HCT116 (cell line): ENCODE measurements at regions not wholly inside any gene's neighbourhood (a gene's known extent, or its start where the extent isn't known, plus 50 kb on each side); places are given as distances from the start of the nearest gene placed in this dataset.

Experiments used
- ATAC-seq: fragments of 200-7000 bp; cut with Tn5 transposase; 2 replicates; pipeline ENCODE4 v1.9.1; 2020; ENCODE audit warnings: mild to moderate bottlenecking, moderate library complexity
- BruUV-seq: library from RNA; stranded (reverse); fragments of 400-500 nt; replicated peaks from 2 replicates; lab custom pipeline; 2021; lab: Mats Ljungman, UMichigan
- CTCF ChIA-PET: fragments of 300-600 bp; sonication (Branson Sonifier 250); formaldehyde crosslinking; loops from one replicate; lab custom pipeline; 2021; ENCODE audit warnings: antibody characterized with exemption; lab: Charles Lee
- POLR2A ChIA-PET: fragments of 300-600, 350-600 bp; sonication (Branson Sonifier 250); formaldehyde crosslinking; loops from one replicate; lab custom pipeline; 2021; ENCODE audit warnings: antibody characterized with exemption; lab: Charles Lee
- RAD21 ChIA-PET, 2 experiments: fragments of 300-600 bp; sonication (Branson Sonifier 250); formaldehyde crosslinking; loops; one replicate each; lab custom pipeline; 2023; ENCODE audit warnings: low total read pairs in 2 of 2; ENCODE audit not compliant: uncharacterized antibody in 2 of 2, unreplicated experiment in 2 of 2, low non-redundant PET in 1 of 2; lab: Charles Lee
- DNase-seq: peaks from one replicate; pipeline ENCODE4 v3.0.0-alpha.2; 2010; ENCODE audit warnings: low read depth, low spot score
- H2AFZ ChIP-seq: fragments of 200-600 bp; shearing (Covaris generic), sonication (generic); 2 replicates; pipeline ENCODE4 v1.6.1; 2017; ENCODE audit warnings: low read depth, mixed run types, mixed read lengths, antibody characterized with exemption, low read length; ENCODE audit not compliant: poor library complexity, severe bottlenecking
- H3K27ac ChIP-seq: 2 replicates; pipeline ENCODE4 v1.5.1; 2012; ENCODE audit warnings: low read depth, low read length
- H3K27me3 ChIP-seq: fragments of 200-600 bp; sonication (generic); 2 replicates; pipeline ENCODE4 v1.6.1; 2016; ENCODE audit warnings: mixed run types, low read length, mixed read lengths; ENCODE audit not compliant: insufficient read depth
- H3K36me3 ChIP-seq, 2 experiments: fragments of 200-500 bp in 1 of 2; fragments of 200-600 bp in 1 of 2; sonication (Bioruptor generic) in 1 of 2; sonication (generic) in 1 of 2; 2 replicates each; pipeline versions ENCODE4 v1.5.1 to v1.6.1; 2014 to 2016; ENCODE audit warnings: low read length in 2 of 2, inconsistent platforms in 1 of 2, mixed read lengths in 1 of 2, mixed run types in 1 of 2; ENCODE audit not compliant: insufficient read depth in 2 of 2, control insufficient read depth in 1 of 2
- H3K4me1 ChIP-seq, 2 experiments: fragments of 200-600 bp in 1 of 2; sonication (generic) in 1 of 2; 2 replicates each; pipeline versions ENCODE4 v1.5.1 to v1.6.1; 2012 to 2017; ENCODE audit warnings: low read length in 2 of 2, inconsistent platforms in 1 of 2, mild to moderate bottlenecking in 1 of 2, mixed read lengths in 1 of 2, mixed run types in 1 of 2, moderate library complexity in 1 of 2; ENCODE audit not compliant: insufficient read depth in 2 of 2, control insufficient read depth in 1 of 2
- H3K4me2 ChIP-seq: fragments of 200-600 bp; sonication (generic); 2 replicates; pipeline ENCODE4 v1.6.1; 2017; ENCODE audit warnings: mixed run types, low read length, mixed read lengths
- H3K4me3 ChIP-seq, 2 experiments: fragments of 200-600 bp in 1 of 2; sonication (generic) in 1 of 2; replicated peaks in 1 of 2; 2 replicates each; pipeline ENCODE4 v1.5.1; 2011 to 2016; ENCODE audit warnings: low read length in 2 of 2, control low read depth in 1 of 2, low read depth in 1 of 2, mild to moderate bottlenecking in 1 of 2, mixed read lengths in 1 of 2, mixed run types in 1 of 2
- H3K79me2 ChIP-seq: fragments of 200-600 bp; sonication (generic); 2 replicates; pipeline ENCODE4 v1.6.1; 2017; ENCODE audit warnings: mild to moderate bottlenecking, mixed run types, low read length, moderate library complexity, mixed read lengths; ENCODE audit not compliant: insufficient read depth
- H3K9ac ChIP-seq: fragments of 200-600 bp; sonication (generic); 2 replicates; pipeline ENCODE4 v1.6.1; 2016; ENCODE audit warnings: low read length, mixed read lengths
- H3K9me2 ChIP-seq: fragments of 200-600 bp; sonication (generic), shearing (Covaris generic); 2 replicates; pipeline ENCODE4 v1.6.1; 2017; ENCODE audit warnings: mixed run types, mild to moderate bottlenecking, moderate library complexity; ENCODE audit not compliant: insufficient read depth
- H3K9me3 ChIP-seq, 2 experiments: fragments of 200-500 bp in 1 of 2; fragments of 200-600 bp in 1 of 2; sonication (Bioruptor generic) in 1 of 2; sonication (generic) in 1 of 2; 2 replicates each; pipeline ENCODE4 v1.6.1; 2014 to 2017; ENCODE audit warnings: low read length in 2 of 2, mixed read lengths in 2 of 2, inconsistent platforms in 1 of 2, low read depth in 1 of 2, mild to moderate bottlenecking in 1 of 2, mixed run types in 1 of 2, moderate library complexity in 1 of 2; ENCODE audit not compliant: control insufficient read depth in 1 of 2, insufficient read depth in 1 of 2
- H4K20me1 ChIP-seq: fragments of 200-600 bp; sonication (generic), shearing (Covaris generic); 2 replicates; pipeline ENCODE4 v1.6.1; 2017; ENCODE audit warnings: mixed run types, mild to moderate bottlenecking, moderate library complexity; ENCODE audit not compliant: insufficient read depth
- ATF3 ChIP-seq: IDR thresholded peaks from 2 replicates; pipeline ENCODE4 v1.6.1; 2012
- CBX3 ChIP-seq: IDR thresholded peaks from 2 replicates; pipeline ENCODE4 v1.6.1; 2012; ENCODE audit warnings: low read depth
- CTCF ChIP-seq, 3 experiments: fragments of 200-600 bp in 1 of 3; sonication (generic) in 1 of 3; IDR thresholded peaks in 2 of 3; conservative IDR thresholded peaks in 1 of 3; 2 replicates each; pipeline ENCODE4 v1.5.1; 2012 to 2017; ENCODE audit warnings: low read depth in 2 of 3, low read length in 2 of 3, antibody characterized with exemption in 1 of 3, borderline replicate concordance in 1 of 3, control low read depth in 1 of 3, mild to moderate bottlenecking in 1 of 3, mixed read lengths in 1 of 3, mixed run types in 1 of 3, moderate library complexity in 1 of 3; ENCODE audit not compliant: insufficient read depth in 1 of 3
- EGR1 ChIP-seq: IDR thresholded peaks from 2 replicates; pipeline ENCODE4 v1.6.1; 2012; ENCODE audit warnings: low read depth
- ELF1 ChIP-seq: IDR thresholded peaks from 2 replicates; pipeline ENCODE4 v1.6.1; 2012; ENCODE audit warnings: low read depth, borderline replicate concordance
- EZH2phosphoT487 ChIP-seq: fragments of 200-600 bp; IDR thresholded peaks from 2 replicates; pipeline ENCODE4 v1.6.1; 2018; ENCODE audit warnings: antibody characterized with exemption, borderline replicate concordance
- FOSL1 ChIP-seq: IDR thresholded peaks from 2 replicates; pipeline ENCODE4 v1.6.1; 2012; ENCODE audit warnings: low read depth
- POLR2A ChIP-seq: IDR thresholded peaks from 2 replicates; pipeline ENCODE4 v1.7.0; 2011; ENCODE audit warnings: borderline replicate concordance; ENCODE audit not compliant: insufficient read depth, insufficient read length; ENCODE audit errors: extremely low read depth
- POLR2AphosphoS5 ChIP-seq: IDR thresholded peaks from 2 replicates; pipeline ENCODE4 v1.6.1; 2011; ENCODE audit warnings: mild to moderate bottlenecking, low read depth, low read length, moderate library complexity
- RAD21 ChIP-seq: IDR thresholded peaks from 2 replicates; pipeline ENCODE4 v1.6.1; 2012; ENCODE audit warnings: low read depth, mild to moderate bottlenecking
- SP1 ChIP-seq: IDR thresholded peaks from 2 replicates; pipeline ENCODE4 v1.6.1; 2012; ENCODE audit warnings: low read depth
- SRF ChIP-seq: IDR thresholded peaks from 2 replicates; pipeline ENCODE4 v1.6.1; 2012; ENCODE audit warnings: low read depth
- TCF7L2 ChIP-seq: IDR thresholded peaks from 2 replicates; pipeline ENCODE4 v1.7.0; 2011; ENCODE audit warnings: borderline replicate concordance, inconsistent platforms; ENCODE audit not compliant: insufficient read depth, insufficient read length; ENCODE audit errors: extremely low read depth
- YY1 ChIP-seq: IDR thresholded peaks from 2 replicates; pipeline ENCODE4 v1.6.1; 2011; ENCODE audit warnings: low read length, low read depth, moderate library complexity, mild to moderate bottlenecking; ENCODE audit not compliant: insufficient replicate concordance; ENCODE audit errors: extremely low read depth
- ZFX ChIP-seq: fragments of 450-650 bp; IDR thresholded peaks from 2 replicates; pipeline ENCODE4 v1.6.1; 2017
- intact Hi-C: fragments of 100-400 bp; cut with micrococcal nuclease; formaldehyde crosslinking; loops from 2 replicates; pipeline ENCODE4 v1.10.0; 2022

GRCh38 chr14:83660597-83660996 lies 1869.3 kb upstream of the FLRT2 start:
- POLR2A ChIA-PET: no interaction called here
- Histone ChIP-seq H3K4me1 (no peaks in the 10 kb centered on the region), H3K27me3 (no peaks in the 10 kb centered on the region), H3K4me2 (no peak overlapping the region), H2AFZ (no peak overlapping the region), H3K4me3 (no peak overlapping the region), H3K36me3 (no peaks in the 10 kb centered on the region), H3K9me2 (no peaks in the 10 kb centered on the region), H4K20me1 (no peaks in the 10 kb centered on the region; the same call in 1 of the 2 replicates), H3K79me2 (no peaks in the 10 kb centered on the region), H3K9me3 (peaks cover 6 to 14% of the 10 kb centered on the region in 2 experiments; a peak in 2 of 4 replicates), H3K9ac (no peak overlapping the region), H3K27ac (no peak overlapping the region)
- TF ChIP-seq ATF3: no peak
- TF ChIP-seq TCF7L2: no peak
- TF ChIP-seq SP1: no peak
- TF ChIP-seq YY1: no peak
- no peak for TF ChIP-seq ZFX
- TF ChIP-seq CBX3: no peak
- no peak for TF ChIP-seq POLR2A
- TF ChIP-seq CTCF (IDR thresholded peaks at IDR 0.05 in 2 of 3, conservative IDR thresholded peaks at IDR 0.05 in 1 of 3; ENCODE audit: borderline replicate concordance in 1 of 3, insufficient read depth in 1 of 3, low read depth in 2 of 3, low read length in 2 of 3): no peak
- TF ChIP-seq SRF: no peak
- TF ChIP-seq EZH2phosphoT487: no peak
- TF ChIP-seq EGR1: no peak
- no peak for TF ChIP-seq ELF1
- TF ChIP-seq POLR2AphosphoS5: no peak
- no peak for TF ChIP-seq FOSL1
- no peak for TF ChIP-seq RAD21
- RAD21 ChIA-PET: no interaction called here
- ATAC-seq: no peak
- CTCF ChIA-PET: no interaction called here
- BruUV-seq: no TSS peak
- no peak for DNase-seq
- intact Hi-C loops: no loop called here
